ENCODE measurements at regions not wholly inside any gene's neighbourhood (a gene's known extent, or its start where the extent isn't known, plus 50 kb on each side); places are given as distances from the start of the nearest gene placed in this dataset.

DNA sequence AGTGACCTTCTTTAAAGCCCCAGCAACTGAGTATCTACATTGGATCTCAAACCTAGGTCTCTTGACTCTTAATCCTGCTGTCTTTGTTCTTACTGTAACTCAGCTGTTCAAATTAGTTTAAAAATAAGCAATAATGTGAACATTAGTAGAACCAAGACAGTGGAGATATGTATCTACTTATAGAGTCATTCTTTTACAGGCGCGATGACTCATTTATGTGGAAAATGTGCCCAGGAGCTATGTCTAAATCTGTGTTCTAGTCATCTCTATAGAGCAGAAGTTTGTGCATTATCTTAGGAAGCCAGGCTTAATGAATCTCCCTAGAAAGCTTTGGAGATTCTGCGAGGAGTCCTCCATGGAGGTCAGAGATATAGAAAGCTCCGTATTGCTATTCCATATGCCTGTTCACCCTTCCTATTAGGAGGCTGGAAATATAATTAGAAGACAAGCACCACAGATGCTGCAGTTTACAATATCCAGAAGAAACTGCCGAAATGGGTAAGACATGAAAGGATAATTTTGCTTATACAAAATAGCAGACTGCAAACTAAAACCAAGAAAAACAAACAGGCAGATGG is 211.6 kb downstream of the TRIB2 start:
- TF ChIP-seq EZH2phosphoT487 (IDR thresholded peaks at IDR 0.05; ENCODE audit: insufficient read depth, low read depth) (no peak), EZH2 (IDR thresholded peaks at IDR 0.05; ENCODE audit: insufficient read depth, poor library complexity, severe bottlenecking) (no peak)

Measured in GM23248 (cell line).